IMR-90 (cell line): ENCODE measurements at regions not wholly inside any gene's neighbourhood (a gene's known extent, or its start where the extent isn't known, plus 50 kb on each side); places are given as distances from the start of the nearest gene placed in this dataset.

Experiments used
- ATAC-seq: fragments of 200-7000 bp; cut with Tn5 transposase; 2 replicates; pipeline ENCODE4 v1.9.1; 2020; ENCODE audit warnings: low read depth, mild to moderate bottlenecking, moderate library complexity
- BruUV-seq: library from RNA; stranded (reverse); fragments of 400-500 nt; replicated peaks from 2 replicates; lab custom pipeline; 2021; lab: Mats Ljungman, UMichigan
- CTCF ChIA-PET: fragments of 300-600 bp; formaldehyde crosslinking; extraction: SDS; loops from one replicate; lab custom pipeline; 2021; ENCODE audit warnings: antibody characterized with exemption; lab: Yijun Ruan, JAX
- POLR2A ChIA-PET: fragments of 300-600 bp; sonication (Branson Sonifier 250); formaldehyde crosslinking; loops from one replicate; lab custom pipeline; 2022; ENCODE audit warnings: antibody characterized with exemption; ENCODE audit not compliant: unreplicated experiment; lab: Charles Lee
- DNase-seq: peaks from one replicate; pipeline ENCODE4 v3.0.0; 2013
- H2AFZ ChIP-seq: replicated peaks from 2 replicates; pipeline ENCODE3; 2013; ENCODE audit warnings: low read length, mild to moderate bottlenecking; ENCODE audit not compliant: poor library complexity
- H2AK5ac ChIP-seq: 2 replicates; pipeline ENCODE4 v1.6.1; 2013; ENCODE audit warnings: low read depth, low read length, inconsistent platforms
- H2AK9ac ChIP-seq: replicated peaks from 2 replicates; pipeline ENCODE3; 2013; ENCODE audit warnings: mild to moderate bottlenecking, low read depth, low read length, moderate library complexity; ENCODE audit not compliant: poor library complexity
- H2BK120ac ChIP-seq: 2 replicates; pipeline ENCODE4 v1.6.1; 2013; ENCODE audit warnings: low read depth, low read length, inconsistent platforms
- H2BK15ac ChIP-seq: 3 replicates; pipeline ENCODE4 v1.6.1; 2013; ENCODE audit warnings: low read depth, low read length, inconsistent platforms
- H2BK20ac ChIP-seq: 2 replicates; pipeline ENCODE4 v1.6.1; 2013; ENCODE audit warnings: low read depth, mild to moderate bottlenecking, inconsistent platforms, low read length, moderate library complexity
- H2BK5ac ChIP-seq: 2 replicates; pipeline ENCODE4 v1.6.1; 2013; ENCODE audit warnings: mild to moderate bottlenecking, low read depth, low read length, inconsistent platforms; ENCODE audit not compliant: poor library complexity, severe bottlenecking
- H3K14ac ChIP-seq: replicated peaks from 2 replicates; pipeline ENCODE4 v1.6.1; 2013; ENCODE audit warnings: low read depth, low read length, inconsistent platforms
- H3K18ac ChIP-seq: 2 replicates; pipeline ENCODE4 v1.6.1; 2013; ENCODE audit warnings: low read depth, low read length, control low read depth
- H3K23ac ChIP-seq: 2 replicates; pipeline ENCODE4 v1.6.1; 2013; ENCODE audit warnings: low read depth, low read length, inconsistent platforms
- H3K27ac ChIP-seq: 2 replicates; pipeline ENCODE4 v1.5.1; 2013; ENCODE audit warnings: mild to moderate bottlenecking, control low read depth, low read length; ENCODE audit not compliant: insufficient read depth
- H3K27me3 ChIP-seq: 2 replicates; pipeline ENCODE4 v1.6.1; 2013; ENCODE audit warnings: low read length; ENCODE audit not compliant: control insufficient read depth, insufficient read depth
- H3K36me3 ChIP-seq: 2 replicates; pipeline ENCODE4 v1.6.1; 2013; ENCODE audit warnings: low read length, mixed read lengths; ENCODE audit not compliant: control insufficient read depth, insufficient read depth
- H3K4ac ChIP-seq: 2 replicates; pipeline ENCODE4 v1.6.1; 2013; ENCODE audit warnings: low read depth, low read length, inconsistent platforms
- H3K4me1 ChIP-seq: 2 replicates; pipeline ENCODE4 v1.6.1; 2013; ENCODE audit warnings: low read length, mixed read lengths; ENCODE audit not compliant: control insufficient read depth, insufficient read depth
- H3K4me2 ChIP-seq: 2 replicates; pipeline ENCODE4 v1.6.1; 2013; ENCODE audit warnings: low read depth, mild to moderate bottlenecking, control low read depth, low read length, moderate library complexity
- H3K4me3 ChIP-seq: 2 replicates; pipeline ENCODE4 v1.5.1; 2013; ENCODE audit warnings: low read depth, mild to moderate bottlenecking, control low read depth, low read length, moderate library complexity; ENCODE audit not compliant: insufficient read depth
- H3K56ac ChIP-seq: 2 replicates; pipeline ENCODE4 v1.6.1; 2013; ENCODE audit warnings: low read length, inconsistent platforms; ENCODE audit not compliant: insufficient read depth; ENCODE audit errors: extremely low read depth
- H3K79me1 ChIP-seq, 2 experiments: 2 replicates each; pipeline ENCODE4 v1.6.1; 2013; ENCODE audit warnings: low read length in 2 of 2, inconsistent platforms in 1 of 2, low read depth in 1 of 2
- H3K9ac ChIP-seq: 2 replicates; pipeline ENCODE4 v1.6.1; 2013; ENCODE audit warnings: low read depth, low read length, control low read depth
- H3K9me1 ChIP-seq: 2 replicates; pipeline ENCODE4 v1.6.1; 2013; ENCODE audit warnings: low read length, inconsistent platforms; ENCODE audit not compliant: insufficient read depth
- H3K9me3 ChIP-seq: 2 replicates; pipeline ENCODE4 v1.6.1; 2013; ENCODE audit warnings: low read length; ENCODE audit not compliant: control insufficient read depth, insufficient read depth
- H4K20me1 ChIP-seq: 2 replicates; pipeline ENCODE4 v1.6.1; 2013; ENCODE audit warnings: low read length, inconsistent platforms; ENCODE audit not compliant: insufficient read depth
- H4K5ac ChIP-seq: 2 replicates; pipeline ENCODE4 v1.6.1; 2013; ENCODE audit warnings: mild to moderate bottlenecking, low read depth, low read length, control low read depth
- H4K8ac ChIP-seq, 2 experiments: 2 replicates each; pipeline ENCODE4 v1.6.1; 2013; ENCODE audit warnings: low read depth in 2 of 2, low read length in 2 of 2, control low read depth in 1 of 2, inconsistent platforms in 1 of 2
- H4K91ac ChIP-seq: 2 replicates; pipeline ENCODE4 v1.6.1; 2013; ENCODE audit warnings: low read depth, low read length, inconsistent platforms; ENCODE audit not compliant: insufficient read depth
- BHLHE40 ChIP-seq: fragments of 150-350 bp; IDR thresholded peaks from 2 replicates; pipeline ENCODE4 v1.6.1; 2016; ENCODE audit warnings: mild to moderate bottlenecking, low read depth, low read length
- CEBPB ChIP-seq: IDR thresholded peaks from 2 replicates; pipeline ENCODE4 v1.6.1; 2012; ENCODE audit warnings: low read depth, low read length, improper control_type of control experiment
- CHD1 ChIP-seq: IDR thresholded peaks from 2 replicates; pipeline ENCODE4 v1.6.1; 2012; ENCODE audit warnings: low read depth, low read length, improper control_type of control experiment
- FOS ChIP-seq: fragments of 150-350 bp; IDR thresholded peaks from 2 replicates; pipeline ENCODE4 v1.6.1; 2016; ENCODE audit warnings: low read depth, low read length
- MAFK ChIP-seq: IDR thresholded peaks from 2 replicates; pipeline ENCODE4 v1.6.1; 2012; ENCODE audit warnings: low read depth, low read length, improper control_type of control experiment
- MAZ ChIP-seq: IDR thresholded peaks from 2 replicates; pipeline ENCODE4 v1.6.1; 2012; ENCODE audit warnings: low read depth, mild to moderate bottlenecking, low read length, improper control_type of control experiment, moderate library complexity, borderline replicate concordance
- MXI1 ChIP-seq: IDR thresholded peaks from 2 replicates; pipeline ENCODE4 v1.6.1; 2012; ENCODE audit warnings: low read depth, mild to moderate bottlenecking, low read length, moderate library complexity, borderline replicate concordance
- NFE2L2 ChIP-seq: fragments of 150-350 bp; IDR thresholded peaks from 2 replicates; pipeline ENCODE4 v1.6.1; 2016; ENCODE audit warnings: low read depth, mild to moderate bottlenecking, low read length
- POLR2A ChIP-seq: IDR thresholded peaks from 2 replicates; pipeline ENCODE4 v1.6.1; 2012; ENCODE audit warnings: mild to moderate bottlenecking, low read depth, low read length
- RAD21 ChIP-seq: IDR thresholded peaks from 2 replicates; pipeline ENCODE4 v1.6.1; 2012; ENCODE audit warnings: low read length, improper control_type of control experiment
- RFX5 ChIP-seq: IDR thresholded peaks from 2 replicates; pipeline ENCODE4 v1.8.0; 2012; ENCODE audit warnings: low read depth, mild to moderate bottlenecking, low read length, moderate library complexity
- SMC3 ChIP-seq: fragments of 150-350 bp; IDR thresholded peaks from 2 replicates; pipeline ENCODE4 v1.6.1; 2016; ENCODE audit warnings: low read depth, mild to moderate bottlenecking, antibody characterized with exemption, low read length, moderate library complexity
- WGBS, 2 experiments: methylation state at CpG; one replicate each; pipeline versions ENCODE4 v1.1.5 to v1.1.7; 2013; ENCODE audit warnings: missing lambda C conversion rate in 2 of 2; ENCODE audit not compliant: insufficient read length in 1 of 2; ENCODE audit errors: extremely low coverage in 2 of 2; 5-methylcytosine and 5-hydroxymethylcytosine counted together
- dilution Hi-C: fragments of 300-500 bp; cut with HindIII; formaldehyde crosslinking; loops from one replicate; pipeline ENCODE4 v1.14.3; 2018; ENCODE audit warnings: low sequenced_read_pairs; ENCODE audit not compliant: unreplicated experiment
- in situ Hi-C: fragments of 300-500 bp; cut with MboI; formaldehyde crosslinking; loops from 3 replicates; pipeline ENCODE4 v1.14.3; 2019; ENCODE audit warnings: low sequenced_read_pairs, inconsistent platforms, mixed read lengths
- intact Hi-C: fragments of 100-400 bp; cut with micrococcal nuclease; formaldehyde crosslinking; loops from 2 replicates; pipeline ENCODE4 v1.10.0; 2022
- TF ChIP-seq, protein P1 (sequence below): fragments of 150-350 bp; IDR thresholded peaks from 2 replicates; pipeline ENCODE4 v1.6.1; 2017; ENCODE audit warnings: mild to moderate bottlenecking, antibody characterized with exemption, low read length, low read depth
- TF ChIP-seq, protein P2 (sequence below): conservative IDR thresholded peaks from 2 replicates; pipeline ENCODE4 v1.5.1; 2012; ENCODE audit warnings: mild to moderate bottlenecking, low read depth, low read length, improper control_type of control experiment
- TF ChIP-seq, protein P3 (sequence below): fragments of 150-350 bp; IDR thresholded peaks from 2 replicates; pipeline ENCODE4 v1.6.1; 2016; ENCODE audit warnings: low read depth, mild to moderate bottlenecking, low read length, moderate library complexity, borderline replicate concordance

DNA sequence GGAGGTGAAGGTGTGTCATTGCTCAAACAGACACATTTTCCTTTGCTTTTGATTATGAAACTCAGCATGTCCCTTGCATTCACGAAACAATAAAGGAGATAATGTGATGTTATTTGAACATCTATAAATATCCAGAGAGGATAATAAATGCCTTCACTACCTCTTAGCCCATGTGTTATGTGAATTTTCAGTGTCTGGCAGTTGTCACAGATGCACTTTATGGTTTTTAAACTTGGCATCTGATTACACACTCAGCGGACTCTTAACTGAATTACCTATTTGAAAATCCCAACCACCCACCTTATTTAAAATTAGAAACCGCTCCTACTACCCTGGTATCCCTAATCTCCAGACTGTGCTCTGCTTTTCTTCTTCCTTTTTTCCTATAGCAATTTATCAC, 254.2 kb downstream of the COG6 start:
- ChIA-PET POLR2A (no interaction called here), CTCF (no interaction called here)
- no peaks in the 10 kb centered on the region for H3K36me3 ChIP-seq
- no peak overlapping the region for H2BK15ac ChIP-seq
- no peak overlapping the region for H2AK5ac ChIP-seq
- TF ChIP-seq POLR2A (no peak), CHD1 (no peak), SMC3 (no peak), RAD21 (no peak), MAFK (no peak), FOS (no peak), CEBPB (no peak), RFX5 (no peak), MXI1 (no peak), MAZ (no peak), NFE2L2 (no peak), BHLHE40 (no peak)
- TF ChIP-seq, protein P1, sequence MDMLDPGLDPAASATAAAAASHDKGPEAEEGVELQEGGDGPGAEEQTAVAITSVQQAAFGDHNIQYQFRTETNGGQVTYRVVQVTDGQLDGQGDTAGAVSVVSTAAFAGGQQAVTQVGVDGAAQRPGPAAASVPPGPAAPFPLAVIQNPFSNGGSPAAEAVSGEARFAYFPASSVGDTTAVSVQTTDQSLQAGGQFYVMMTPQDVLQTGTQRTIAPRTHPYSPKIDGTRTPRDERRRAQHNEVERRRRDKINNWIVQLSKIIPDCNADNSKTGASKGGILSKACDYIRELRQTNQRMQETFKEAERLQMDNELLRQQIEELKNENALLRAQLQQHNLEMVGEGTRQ, result no peak
- TF ChIP-seq, protein P2, sequence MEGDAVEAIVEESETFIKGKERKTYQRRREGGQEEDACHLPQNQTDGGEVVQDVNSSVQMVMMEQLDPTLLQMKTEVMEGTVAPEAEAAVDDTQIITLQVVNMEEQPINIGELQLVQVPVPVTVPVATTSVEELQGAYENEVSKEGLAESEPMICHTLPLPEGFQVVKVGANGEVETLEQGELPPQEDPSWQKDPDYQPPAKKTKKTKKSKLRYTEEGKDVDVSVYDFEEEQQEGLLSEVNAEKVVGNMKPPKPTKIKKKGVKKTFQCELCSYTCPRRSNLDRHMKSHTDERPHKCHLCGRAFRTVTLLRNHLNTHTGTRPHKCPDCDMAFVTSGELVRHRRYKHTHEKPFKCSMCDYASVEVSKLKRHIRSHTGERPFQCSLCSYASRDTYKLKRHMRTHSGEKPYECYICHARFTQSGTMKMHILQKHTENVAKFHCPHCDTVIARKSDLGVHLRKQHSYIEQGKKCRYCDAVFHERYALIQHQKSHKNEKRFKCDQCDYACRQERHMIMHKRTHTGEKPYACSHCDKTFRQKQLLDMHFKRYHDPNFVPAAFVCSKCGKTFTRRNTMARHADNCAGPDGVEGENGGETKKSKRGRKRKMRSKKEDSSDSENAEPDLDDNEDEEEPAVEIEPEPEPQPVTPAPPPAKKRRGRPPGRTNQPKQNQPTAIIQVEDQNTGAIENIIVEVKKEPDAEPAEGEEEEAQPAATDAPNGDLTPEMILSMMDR, result no peak
- TF ChIP-seq, protein P3, sequence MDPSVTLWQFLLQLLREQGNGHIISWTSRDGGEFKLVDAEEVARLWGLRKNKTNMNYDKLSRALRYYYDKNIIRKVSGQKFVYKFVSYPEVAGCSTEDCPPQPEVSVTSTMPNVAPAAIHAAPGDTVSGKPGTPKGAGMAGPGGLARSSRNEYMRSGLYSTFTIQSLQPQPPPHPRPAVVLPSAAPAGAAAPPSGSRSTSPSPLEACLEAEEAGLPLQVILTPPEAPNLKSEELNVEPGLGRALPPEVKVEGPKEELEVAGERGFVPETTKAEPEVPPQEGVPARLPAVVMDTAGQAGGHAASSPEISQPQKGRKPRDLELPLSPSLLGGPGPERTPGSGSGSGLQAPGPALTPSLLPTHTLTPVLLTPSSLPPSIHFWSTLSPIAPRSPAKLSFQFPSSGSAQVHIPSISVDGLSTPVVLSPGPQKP, result no peak
- no peak overlapping the region for H3K9ac ChIP-seq
- H3K9me3 ChIP-seq, result no peaks in the 10 kb centered on the region
- no peak overlapping the region for H2AK9ac ChIP-seq
- H3K27ac ChIP-seq, result no peak overlapping the region
- H4K8ac ChIP-seq, result no peak overlapping the region
- no peaks in the 10 kb centered on the region for H3K9me1 ChIP-seq
- no peak overlapping the region for H3K56ac ChIP-seq
- no peak overlapping the region for H2BK5ac ChIP-seq
- WGBS, 2 experiments, result no CpG with 5 or more reads among the region's 3 CpGs
- no peak overlapping the region for H3K14ac ChIP-seq
- no peaks in the 10 kb centered on the region for H4K20me1 ChIP-seq
- no peak overlapping the region for H3K23ac ChIP-seq
- dilution Hi-C loops (no loop called here), intact Hi-C loops (no loop called here), in situ Hi-C loops (no loop called here)
- ATAC-seq (no peak), DNase-seq (no peak)
- no peak overlapping the region for H4K91ac ChIP-seq
- no peak overlapping the region for H4K5ac ChIP-seq
- H2AFZ ChIP-seq, result no peak overlapping the region
- H2BK120ac ChIP-seq, result no peak overlapping the region
- H3K4me1 ChIP-seq, result no peaks in the 10 kb centered on the region
- no peak overlapping the region for H2BK20ac ChIP-seq
- no peaks in the 10 kb centered on the region for H3K79me1 ChIP-seq
- peaks cover 1% of the 10 kb centered on the region; the same call in 1 of the 2 replicates for H3K27me3 ChIP-seq
- no peak overlapping the region for H3K4me2 ChIP-seq
- no TSS peak for BruUV-seq
- no peak overlapping the region for H3K18ac ChIP-seq
- H3K4ac ChIP-seq, result no peak overlapping the region
- no peak overlapping the region for H3K4me3 ChIP-seq
